GM12872 (cell line): ENCODE measurements at regions not wholly inside any gene's neighbourhood (a gene's known extent, or its start where the extent isn't known, plus 50 kb on each side); places are given as distances from the start of the nearest gene placed in this dataset.

ENCODE experiments used
- CTCF ChIP-seq: IDR thresholded peaks from 3 replicates; pipeline ENCODE4 v1.5.1; 2011; ENCODE audit warnings: low read depth, mild to moderate bottlenecking, low read length, moderate library complexity; ENCODE audit not compliant: insufficient read depth

GRCh38 chr13:69296130-69296529 is 811.5 kb upstream of the ATXN8OS start:
- no peak for TF ChIP-seq CTCF

GRCh38 chr13:69292789-69293425 is 814.7 kb upstream of the ATXN8OS start:
- TF ChIP-seq CTCF, result no peak

DNA sequence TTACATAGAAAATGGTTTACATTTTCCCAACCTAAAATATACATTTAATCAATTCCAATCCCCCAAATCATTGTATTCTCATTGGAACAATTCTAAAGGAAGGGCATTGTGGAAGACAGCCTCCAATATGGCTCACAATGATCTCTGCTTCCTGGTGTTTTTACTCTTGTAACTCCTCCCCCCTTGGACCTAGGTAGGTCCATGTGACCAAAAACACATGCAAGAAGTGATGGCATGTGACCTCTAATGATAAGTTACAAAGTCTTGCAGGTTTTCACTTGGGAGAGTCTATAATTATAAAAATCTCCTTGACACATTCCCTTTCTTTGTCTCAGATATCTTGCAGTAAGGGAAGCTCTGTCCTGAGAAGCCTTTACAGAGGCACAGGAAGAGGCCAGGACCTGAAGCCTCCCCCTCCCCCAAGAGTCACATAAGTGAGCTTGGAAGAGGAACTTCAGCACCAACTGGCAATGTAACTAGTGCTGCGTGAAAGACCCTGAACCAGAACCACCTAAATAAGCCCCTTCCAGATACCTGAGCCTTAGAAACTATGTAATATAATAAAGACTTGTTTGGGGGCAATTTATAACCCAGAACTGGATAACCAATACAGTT is 816.2 kb upstream of the ATXN8OS start:
- no peak for TF ChIP-seq CTCF

DNA sequence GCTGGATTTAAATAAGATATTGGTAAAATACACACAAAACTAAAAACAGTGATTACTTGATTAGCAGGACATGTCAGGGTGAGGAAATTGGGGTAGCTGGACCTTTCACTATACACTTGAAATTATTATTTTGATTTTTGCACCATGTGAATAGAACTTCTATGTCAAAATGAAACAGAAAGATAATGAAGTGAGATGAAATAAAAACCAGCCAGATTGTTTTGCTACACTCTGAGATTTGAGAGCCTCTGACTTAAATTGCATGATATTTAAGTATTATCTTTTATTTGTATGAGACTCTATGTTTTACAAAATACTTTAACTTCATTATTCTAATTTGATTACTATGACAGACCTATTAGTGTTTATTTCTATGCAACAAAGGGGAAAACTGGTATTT is 819.6 kb upstream of the ATXN8OS start:
- TF ChIP-seq CTCF, result no peak

DNA sequence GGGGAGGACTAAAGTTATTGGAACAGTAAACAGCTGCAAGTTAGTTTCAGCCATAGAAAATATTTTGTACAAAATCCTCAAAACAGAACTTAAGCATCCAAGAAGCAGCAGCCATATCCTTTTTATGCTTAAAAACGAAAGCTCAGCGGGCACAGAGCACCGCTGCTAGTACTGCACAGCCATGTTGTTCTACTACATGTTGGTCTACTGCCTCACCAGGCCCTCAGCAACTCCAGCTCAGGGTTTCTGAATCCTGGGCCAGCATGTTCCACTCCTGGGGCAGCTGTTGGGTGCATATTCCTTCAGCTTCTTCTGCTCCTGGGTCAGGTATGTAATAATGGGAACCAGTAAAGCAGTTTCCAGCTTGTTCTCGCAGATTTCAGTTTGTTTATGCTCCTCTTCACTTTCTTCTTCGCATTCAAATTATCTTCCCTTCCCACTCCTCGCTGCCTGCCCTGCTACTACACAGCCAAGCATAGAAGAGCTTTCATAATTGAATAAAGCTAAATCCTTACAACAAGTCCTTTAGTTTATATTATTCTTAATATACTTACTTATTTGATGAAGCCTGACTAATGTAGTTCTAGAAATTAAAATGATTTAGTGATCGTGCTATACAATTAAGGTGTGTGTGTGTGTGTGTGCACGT is 820.5 kb upstream of the ATXN8OS start:
- TF ChIP-seq CTCF, result no peak

DNA sequence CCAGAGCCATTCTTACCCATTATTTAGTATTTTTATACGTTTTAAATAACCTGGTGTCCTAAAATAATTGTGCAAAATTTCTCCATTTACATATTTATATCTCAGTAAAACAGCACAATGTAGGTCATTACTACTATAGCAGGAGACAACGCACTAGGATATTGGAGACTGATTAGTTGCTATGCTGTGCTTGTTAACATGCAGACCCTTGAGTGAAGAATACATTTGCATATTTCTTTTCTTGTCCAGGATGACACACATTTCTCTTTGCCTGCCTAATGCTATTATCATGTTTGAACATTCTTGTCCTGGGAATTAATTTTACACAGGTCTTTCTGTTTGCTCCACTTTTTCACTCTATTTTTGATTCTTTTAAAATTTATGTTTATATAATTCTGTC is 823.8 kb upstream of the ATXN8OS start:
- TF ChIP-seq CTCF, result no peak

- TF ChIP-seq CTCF, result no peak
These were observed 824.3 kb upstream of the ATXN8OS start for GRCh38 chr13:69283301-69283700.
